ENCODE measurements at regions not wholly inside any gene's neighbourhood (a gene's known extent, or its start where the extent isn't known, plus 50 kb on each side); places are given as distances from the start of the nearest gene placed in this dataset.

- DNase-seq, result no peak
- no peak overlapping the region for H3K4me3 ChIP-seq (ENCODE audit: low read depth, low read length)
- peaks cover 3% of the 10 kb centered on the region for H3K9me3 ChIP-seq (ENCODE audit: severe bottlenecking)
- H3K36me3 ChIP-seq, result no peaks in the 10 kb centered on the region
- TF ChIP-seq CTCF (IDR thresholded peaks at IDR 0.05; ENCODE audit: low read depth, low read length), result no peak
- peaks cover 70% of the 10 kb centered on the region for H3K27me3 ChIP-seq (ENCODE audit: insufficient read depth, low read depth, severe bottlenecking)
- H3K27ac ChIP-seq, result no peak overlapping the region
Observed at GRCh38 chr14:98840511-98840910, 431.5 kb downstream of the BCL11B start.

DNA sequence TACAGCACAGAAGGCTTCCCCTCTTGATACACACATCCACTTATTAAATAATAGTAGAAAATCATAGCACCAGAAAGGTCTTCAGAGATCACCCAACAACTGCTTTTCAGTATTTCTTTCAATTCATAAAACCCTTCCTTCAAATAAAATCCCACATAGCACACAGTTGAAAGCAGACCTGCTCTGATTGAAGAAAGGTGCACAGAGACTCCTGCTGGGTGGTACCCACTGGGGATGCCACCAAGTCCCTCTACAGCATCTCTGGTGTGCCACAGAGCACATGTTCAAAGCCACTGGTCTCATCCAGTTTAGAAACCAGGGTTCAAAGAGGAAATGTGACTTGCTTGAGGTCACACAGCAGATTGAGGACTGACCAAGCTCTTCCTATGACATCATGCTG is 427.5 kb downstream of the BCL11B start:
- no peak for DNase-seq
- TF ChIP-seq CTCF (IDR thresholded peaks at IDR 0.05; ENCODE audit: low read depth, low read length), result no peak
- no peak overlapping the region for H3K27ac ChIP-seq
- no peak overlapping the region for H3K4me3 ChIP-seq (ENCODE audit: low read depth, low read length)
- no peaks in the 10 kb centered on the region for H3K36me3 ChIP-seq
- H3K9me3 ChIP-seq (ENCODE audit: severe bottlenecking), result no peaks in the 10 kb centered on the region
- peaks cover 70% of the 10 kb centered on the region for H3K27me3 ChIP-seq (ENCODE audit: insufficient read depth, low read depth, severe bottlenecking)

GRCh38 chr14:98847521-98848468 is 424.2 kb downstream of the BCL11B start:
- TF ChIP-seq CTCF (IDR thresholded peaks at IDR 0.05; ENCODE audit: low read depth, low read length), result no peak
- Histone ChIP-seq H3K9me3 (ENCODE audit: severe bottlenecking) (no peaks in the 10 kb centered on the region), H3K27ac (no peak overlapping the region), H3K27me3 (ENCODE audit: insufficient read depth, low read depth, severe bottlenecking) (peaks cover 71% of the 10 kb centered on the region), H3K36me3 (no peaks in the 10 kb centered on the region), H3K4me3 (ENCODE audit: low read depth, low read length) (no peak overlapping the region)
- no peak for DNase-seq

DNA sequence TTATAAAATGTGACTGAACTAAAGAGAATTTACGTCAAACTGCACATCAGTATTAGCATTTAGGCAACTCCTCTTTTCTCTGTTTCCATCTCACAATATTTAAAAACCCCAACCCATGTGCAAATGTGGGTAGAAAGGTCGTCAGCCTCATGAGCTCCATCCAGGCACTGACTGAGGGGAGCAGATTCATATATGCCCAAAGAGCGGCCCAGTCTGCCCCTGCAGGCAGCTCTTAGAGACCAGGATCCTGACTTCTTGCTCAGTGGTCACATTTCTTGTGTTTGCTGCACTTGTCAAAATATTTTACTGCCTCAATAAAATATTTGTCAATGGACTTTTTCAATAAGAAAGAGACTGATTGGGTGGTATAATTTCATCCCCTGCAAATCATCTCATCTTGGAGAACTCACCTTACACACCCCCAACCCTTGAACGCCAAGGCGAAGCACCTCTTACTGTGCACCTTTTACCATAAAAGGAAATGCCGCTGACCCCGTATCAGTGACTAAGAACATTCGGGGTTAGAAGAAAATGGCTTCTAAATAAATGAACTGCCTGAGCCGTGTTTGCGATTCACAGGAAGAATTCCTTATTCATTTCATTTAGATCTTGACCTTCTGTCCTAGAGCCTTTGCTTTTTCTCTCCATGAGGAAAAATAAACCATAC is 418.8 kb downstream of the BCL11B start:
- H3K4me3 ChIP-seq (ENCODE audit: low read depth, low read length), result no peak overlapping the region
- no peak for TF ChIP-seq CTCF (IDR thresholded peaks at IDR 0.05; ENCODE audit: low read depth, low read length)

GRCh38 chr14:98855926-98856715 is 415.9 kb downstream of the BCL11B start:
- DNase-seq, result no peak
- no peaks in the 10 kb centered on the region for H3K9me3 ChIP-seq (ENCODE audit: severe bottlenecking)
- no peak overlapping the region for H3K4me3 ChIP-seq (ENCODE audit: low read depth, low read length)
- H3K27me3 ChIP-seq (ENCODE audit: insufficient read depth, low read depth, severe bottlenecking), result peaks cover 63% of the 10 kb centered on the region
- H3K27ac ChIP-seq, result no peak overlapping the region
- H3K36me3 ChIP-seq, result no peaks in the 10 kb centered on the region
- no peak for TF ChIP-seq CTCF (IDR thresholded peaks at IDR 0.05; ENCODE audit: low read depth, low read length)

More for the DNA sequence above, 418.8 kb downstream of the BCL11B start:
- DNase-seq, result no peak
- no peaks in the 10 kb centered on the region for H3K36me3 ChIP-seq
- H3K27ac ChIP-seq, result no peak overlapping the region
- H3K9me3 ChIP-seq (ENCODE audit: severe bottlenecking), result no peaks in the 10 kb centered on the region
- H3K27me3 ChIP-seq (ENCODE audit: insufficient read depth, low read depth, severe bottlenecking), result peaks cover 60% of the 10 kb centered on the region
